ENCODE measurements at regions not wholly inside any gene's neighbourhood (a gene's known extent, or its start where the extent isn't known, plus 50 kb on each side); places are given as distances from the start of the nearest gene placed in this dataset.

DNA sequence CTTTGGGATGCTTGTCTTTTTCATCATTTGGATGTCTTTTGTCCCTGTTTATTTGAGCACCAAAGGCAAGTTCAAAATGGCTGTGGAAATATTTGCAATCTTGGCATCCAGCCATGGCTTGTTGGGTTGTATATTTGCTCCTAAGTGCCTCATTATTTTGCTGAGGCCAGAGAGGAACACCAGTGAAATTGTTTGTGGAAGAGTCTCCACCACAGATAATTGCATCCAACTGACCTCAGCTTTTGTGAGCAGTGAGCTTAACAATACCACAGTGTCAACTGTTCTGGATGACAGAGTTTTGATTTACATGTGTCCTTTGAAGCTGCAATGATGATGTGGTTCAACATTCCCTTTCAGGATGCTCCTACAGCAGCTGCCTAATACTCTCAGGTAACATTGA lies 83.0 kb upstream of the KCNAB1 start (continued):
- TF ChIP-seq, protein P1, sequence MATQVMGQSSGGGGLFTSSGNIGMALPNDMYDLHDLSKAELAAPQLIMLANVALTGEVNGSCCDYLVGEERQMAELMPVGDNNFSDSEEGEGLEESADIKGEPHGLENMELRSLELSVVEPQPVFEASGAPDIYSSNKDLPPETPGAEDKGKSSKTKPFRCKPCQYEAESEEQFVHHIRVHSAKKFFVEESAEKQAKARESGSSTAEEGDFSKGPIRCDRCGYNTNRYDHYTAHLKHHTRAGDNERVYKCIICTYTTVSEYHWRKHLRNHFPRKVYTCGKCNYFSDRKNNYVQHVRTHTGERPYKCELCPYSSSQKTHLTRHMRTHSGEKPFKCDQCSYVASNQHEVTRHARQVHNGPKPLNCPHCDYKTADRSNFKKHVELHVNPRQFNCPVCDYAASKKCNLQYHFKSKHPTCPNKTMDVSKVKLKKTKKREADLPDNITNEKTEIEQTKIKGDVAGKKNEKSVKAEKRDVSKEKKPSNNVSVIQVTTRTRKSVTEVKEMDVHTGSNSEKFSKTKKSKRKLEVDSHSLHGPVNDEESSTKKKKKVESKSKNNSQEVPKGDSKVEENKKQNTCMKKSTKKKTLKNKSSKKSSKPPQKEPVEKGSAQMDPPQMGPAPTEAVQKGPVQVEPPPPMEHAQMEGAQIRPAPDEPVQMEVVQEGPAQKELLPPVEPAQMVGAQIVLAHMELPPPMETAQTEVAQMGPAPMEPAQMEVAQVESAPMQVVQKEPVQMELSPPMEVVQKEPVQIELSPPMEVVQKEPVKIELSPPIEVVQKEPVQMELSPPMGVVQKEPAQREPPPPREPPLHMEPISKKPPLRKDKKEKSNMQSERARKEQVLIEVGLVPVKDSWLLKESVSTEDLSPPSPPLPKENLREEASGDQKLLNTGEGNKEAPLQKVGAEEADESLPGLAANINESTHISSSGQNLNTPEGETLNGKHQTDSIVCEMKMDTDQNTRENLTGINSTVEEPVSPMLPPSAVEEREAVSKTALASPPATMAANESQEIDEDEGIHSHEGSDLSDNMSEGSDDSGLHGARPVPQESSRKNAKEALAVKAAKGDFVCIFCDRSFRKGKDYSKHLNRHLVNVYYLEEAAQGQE (IDR thresholded peaks at IDR 0.05; ENCODE audit: low read depth, low read length), result no peak
- TF ChIP-seq NFIC (IDR thresholded peaks at IDR 0.05; ENCODE audit: borderline replicate concordance) (no peak), RAD21 (IDR thresholded peaks at IDR 0.05; ENCODE audit: low read length) (no peak), MEF2A (IDR thresholded peaks at IDR 0.05; ENCODE audit: borderline replicate concordance, low read depth) (no peak)

DNA sequence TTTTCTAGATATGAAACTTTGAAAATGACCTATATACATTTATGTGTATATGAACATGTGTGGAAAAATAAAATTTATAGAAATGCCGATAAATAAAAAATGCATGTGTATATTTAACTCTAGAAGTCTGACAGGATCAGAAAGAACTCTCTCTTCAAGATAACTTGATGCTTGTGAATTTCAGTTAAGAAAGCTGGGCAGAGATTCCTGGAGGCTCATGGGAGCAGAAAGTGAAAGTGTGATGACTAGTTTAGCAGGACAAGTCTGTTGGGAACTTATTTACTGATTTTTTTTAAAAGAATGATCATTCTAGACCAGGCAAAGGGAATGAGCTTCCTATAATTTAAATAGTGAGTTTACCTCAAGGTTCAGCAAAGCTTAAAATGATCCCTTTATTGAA lies 81.5 kb upstream of the KCNAB1 start:
- peak overlapping the region; percentile 1; the same call in 1 of the 2 replicates for H2AFZ ChIP-seq (ENCODE audit: low read depth)
- H3K4me1 ChIP-seq (ENCODE audit: control insufficient read depth in 1 of 2, insufficient read depth in 2 of 2, low read depth in 1 of 2, low read length in 1 of 2), result no peaks in the 10 kb centered on the region
- no peak overlapping the region for H3K9ac ChIP-seq
- H3K36me3 ChIP-seq (replicated peaks in 1 of 2; ENCODE audit: control insufficient read depth in 1 of 2, insufficient read depth in 2 of 2, low read length in 1 of 2), result no peaks in the 10 kb centered on the region
- H3K9me2 ChIP-seq, result no peaks in the 10 kb centered on the region
- 91% methylated on average over 1 of the region's 1 CpG for WGBS (ENCODE audit: low lambda C conversion rate)
- H3F3A ChIP-seq (replicated peaks; ENCODE audit: insufficient read depth), result no peaks in the 10 kb centered on the region
- DNase-seq, result no peak
- H3K79me2 ChIP-seq (ENCODE audit: insufficient read depth), result no peaks in the 10 kb centered on the region
- H3K4me2 ChIP-seq, result no peak overlapping the region
- CTCF ChIA-PET, result no interaction called here
- no peak overlapping the region for H3K27ac ChIP-seq (ENCODE audit: low read depth in 2 of 2, low read length in 1 of 2)
- H4K20me1 ChIP-seq (ENCODE audit: insufficient read depth), result no peaks in the 10 kb centered on the region
- H3K4me3 ChIP-seq (ENCODE audit: low read depth in 2 of 2, low read length in 1 of 2), result no peak overlapping the region
- no peaks in the 10 kb centered on the region for H3K27me3 ChIP-seq (ENCODE audit: insufficient read depth)
- TF ChIP-seq NRF1 (IDR thresholded peaks at IDR 0.05; ENCODE audit: low read depth, low read length), result no peak
- no peak for TF ChIP-seq MEF2A (IDR thresholded peaks at IDR 0.05; ENCODE audit: borderline replicate concordance, low read depth)
- TF ChIP-seq, protein P2, sequence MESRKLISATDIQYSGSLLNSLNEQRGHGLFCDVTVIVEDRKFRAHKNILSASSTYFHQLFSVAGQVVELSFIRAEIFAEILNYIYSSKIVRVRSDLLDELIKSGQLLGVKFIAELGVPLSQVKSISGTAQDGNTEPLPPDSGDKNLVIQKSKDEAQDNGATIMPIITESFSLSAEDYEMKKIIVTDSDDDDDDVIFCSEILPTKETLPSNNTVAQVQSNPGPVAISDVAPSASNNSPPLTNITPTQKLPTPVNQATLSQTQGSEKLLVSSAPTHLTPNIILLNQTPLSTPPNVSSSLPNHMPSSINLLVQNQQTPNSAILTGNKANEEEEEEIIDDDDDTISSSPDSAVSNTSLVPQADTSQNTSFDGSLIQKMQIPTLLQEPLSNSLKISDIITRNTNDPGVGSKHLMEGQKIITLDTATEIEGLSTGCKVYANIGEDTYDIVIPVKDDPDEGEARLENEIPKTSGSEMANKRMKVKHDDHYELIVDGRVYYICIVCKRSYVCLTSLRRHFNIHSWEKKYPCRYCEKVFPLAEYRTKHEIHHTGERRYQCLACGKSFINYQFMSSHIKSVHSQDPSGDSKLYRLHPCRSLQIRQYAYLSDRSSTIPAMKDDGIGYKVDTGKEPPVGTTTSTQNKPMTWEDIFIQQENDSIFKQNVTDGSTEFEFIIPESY (IDR thresholded peaks at IDR 0.05; ENCODE audit: borderline replicate concordance, low read depth), result no peak
- TF ChIP-seq YY1 (IDR thresholded peaks at IDR 0.05; ENCODE audit: low read depth), result no peak
- H3K9me3 ChIP-seq, result no peaks in the 10 kb centered on the region
- POLR2A ChIA-PET, result no interaction called here

DNA sequence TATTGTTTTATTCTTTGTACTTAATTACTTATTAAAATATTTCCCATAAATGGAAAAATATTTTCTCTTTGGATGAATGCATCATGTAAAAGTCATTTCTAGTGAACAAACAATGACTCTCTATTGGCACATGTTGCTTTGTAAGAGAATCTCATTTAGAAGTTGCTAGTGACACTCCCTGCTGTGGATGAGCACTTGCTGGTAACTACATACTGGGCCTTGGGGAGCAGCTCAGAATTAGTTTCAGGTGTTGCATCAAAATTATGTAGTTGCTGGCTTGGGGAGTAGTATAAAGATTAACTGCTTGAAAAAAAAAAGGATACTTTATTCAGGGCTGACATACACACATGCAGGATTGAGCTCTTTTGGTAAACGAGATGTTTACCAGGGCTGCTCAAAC lies 80.3 kb upstream of the KCNAB1 start:
- 67% methylated on average over 1 of the region's 1 CpG for WGBS (ENCODE audit: low lambda C conversion rate)
- no peak overlapping the region for H3K27ac ChIP-seq (ENCODE audit: low read depth in 2 of 2, low read length in 1 of 2)

More for the DNA sequence above, 80.3 kb upstream of the KCNAB1 start:
- no peak for TF ChIP-seq MXI1 (IDR thresholded peaks at IDR 0.05; ENCODE audit: low read depth, low read length)
- no peak for TF ChIP-seq TAF1 (IDR thresholded peaks at IDR 0.05; ENCODE audit: borderline replicate concordance, low read depth, low read length)
- TF ChIP-seq, protein P2 (IDR thresholded peaks at IDR 0.05; ENCODE audit: borderline replicate concordance, low read depth), result no peak
- TF ChIP-seq NFIC (IDR thresholded peaks at IDR 0.05; ENCODE audit: borderline replicate concordance), result no peak
- no peak for TF ChIP-seq SIN3A (IDR thresholded peaks at IDR 0.05; ENCODE audit: borderline replicate concordance, low read depth, low read length)
- no peak for TF ChIP-seq TCF12 (IDR thresholded peaks at IDR 0.05)
- TF ChIP-seq, protein P3, sequence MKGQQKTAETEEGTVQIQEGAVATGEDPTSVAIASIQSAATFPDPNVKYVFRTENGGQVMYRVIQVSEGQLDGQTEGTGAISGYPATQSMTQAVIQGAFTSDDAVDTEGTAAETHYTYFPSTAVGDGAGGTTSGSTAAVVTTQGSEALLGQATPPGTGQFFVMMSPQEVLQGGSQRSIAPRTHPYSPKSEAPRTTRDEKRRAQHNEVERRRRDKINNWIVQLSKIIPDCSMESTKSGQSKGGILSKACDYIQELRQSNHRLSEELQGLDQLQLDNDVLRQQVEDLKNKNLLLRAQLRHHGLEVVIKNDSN (IDR thresholded peaks at IDR 0.05; ENCODE audit: borderline replicate concordance, low read depth), result no peak
- TF ChIP-seq RAD21 (IDR thresholded peaks at IDR 0.05; ENCODE audit: low read length), result no peak
- TF ChIP-seq JUND (IDR thresholded peaks at IDR 0.05), result no peak
- TF ChIP-seq RCOR1 (IDR thresholded peaks at IDR 0.05; ENCODE audit: low read length), result no peak
- TF ChIP-seq, protein P4, sequence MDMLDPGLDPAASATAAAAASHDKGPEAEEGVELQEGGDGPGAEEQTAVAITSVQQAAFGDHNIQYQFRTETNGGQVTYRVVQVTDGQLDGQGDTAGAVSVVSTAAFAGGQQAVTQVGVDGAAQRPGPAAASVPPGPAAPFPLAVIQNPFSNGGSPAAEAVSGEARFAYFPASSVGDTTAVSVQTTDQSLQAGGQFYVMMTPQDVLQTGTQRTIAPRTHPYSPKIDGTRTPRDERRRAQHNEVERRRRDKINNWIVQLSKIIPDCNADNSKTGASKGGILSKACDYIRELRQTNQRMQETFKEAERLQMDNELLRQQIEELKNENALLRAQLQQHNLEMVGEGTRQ (IDR thresholded peaks at IDR 0.05; ENCODE audit: borderline replicate concordance, low read depth, low read length), result no peak
- Histone ChIP-seq H3K9me3 (no peaks in the 10 kb centered on the region), H3F3A (replicated peaks; ENCODE audit: insufficient read depth) (no peaks in the 10 kb centered on the region), H2AFZ (ENCODE audit: low read depth) (no peak overlapping the region), H4K20me1 (ENCODE audit: insufficient read depth) (no peaks in the 10 kb centered on the region), H3K4me2 (no peak overlapping the region), H3K4me1 (ENCODE audit: control insufficient read depth in 1 of 2, insufficient read depth in 2 of 2, low read depth in 1 of 2, low read length in 1 of 2) (no peaks in the 10 kb centered on the region), H3K27me3 (ENCODE audit: insufficient read depth) (no peaks in the 10 kb centered on the region), H3K36me3 (replicated peaks in 1 of 2; ENCODE audit: control insufficient read depth in 1 of 2, insufficient read depth in 2 of 2, low read length in 1 of 2) (no peaks in the 10 kb centered on the region), H3K9me2 (no peaks in the 10 kb centered on the region), H3K4me3 (ENCODE audit: low read depth in 2 of 2, low read length in 1 of 2) (no peak overlapping the region), H3K79me2 (ENCODE audit: insufficient read depth) (no peaks in the 10 kb centered on the region), H3K9ac (no peak overlapping the region)
- CTCF ChIA-PET, result no interaction called here
- no peak for DNase-seq
- POLR2A ChIA-PET, result interaction anchor here (0.6 kb wide), 1 partner anchor 23 kb away, joined by 5 read pairs; no protein-coding TSS in a partner anchor

Measured in SK-N-SH (cell line).